ENCODE measurements at regions not wholly inside any gene's neighbourhood (a gene's known extent, or its start where the extent isn't known, plus 50 kb on each side); places are given as distances from the start of the nearest gene placed in this dataset.

DNA sequence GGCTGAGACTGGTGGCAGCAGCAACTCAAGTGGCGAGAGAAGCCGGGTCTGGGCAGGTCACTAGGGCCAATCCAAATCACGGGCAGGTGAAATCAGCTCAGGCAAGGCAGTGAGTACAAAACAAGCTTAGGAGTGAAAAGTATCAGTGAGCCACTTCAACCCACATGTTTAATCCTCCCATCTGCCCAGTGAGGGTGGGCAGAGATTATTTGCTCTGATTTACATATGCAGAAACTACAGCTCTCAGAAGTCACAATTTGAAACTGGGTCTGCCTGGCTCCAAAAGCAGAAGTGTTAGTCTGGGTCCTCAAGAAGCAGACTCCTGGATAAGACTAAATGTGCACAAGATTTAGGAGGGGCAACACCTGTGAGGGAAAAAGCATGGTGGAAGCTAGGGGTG, 173.7 kb upstream of the LRFN2 start:
- no peaks in the 10 kb centered on the region for H3K9me3 Mint-ChIP-seq (ENCODE audit: low read depth)
- CTCF ChIA-PET = no interaction called here
- H3K4me1 Mint-ChIP-seq = no peaks in the 10 kb centered on the region
- no peaks in the 10 kb centered on the region for H3K36me3 Mint-ChIP-seq
- H3K4me3 Mint-ChIP-seq = no peak overlapping the region
- no peak overlapping the region for H3K27ac Mint-ChIP-seq
- DNase-seq (no peak), ATAC-seq (no peak)
- H3K27me3 Mint-ChIP-seq = peaks cover 34% of the 10 kb centered on the region

DNA sequence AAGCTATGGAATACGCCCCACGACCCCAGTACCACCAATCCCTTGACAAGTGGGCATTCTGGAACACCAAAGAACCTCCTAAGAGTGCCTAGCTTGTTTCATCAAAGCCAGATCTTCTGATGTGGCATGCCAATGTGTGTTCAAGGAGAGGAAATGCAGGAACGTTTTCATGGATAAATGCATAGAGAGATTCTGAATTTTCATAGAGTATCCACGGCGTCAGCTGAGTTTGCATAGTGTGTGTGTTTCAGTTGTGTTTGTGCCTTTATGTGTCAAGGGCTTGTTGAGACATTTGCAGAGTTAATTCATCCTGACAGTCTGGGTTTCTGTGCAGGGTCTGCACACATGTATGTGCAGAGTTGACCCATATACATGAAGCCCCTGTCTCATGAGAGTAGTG, 172.7 kb upstream of the LRFN2 start:
- Mint-ChIP-seq H3K4me1 (no peaks in the 10 kb centered on the region), H3K27me3 (peaks cover 44% of the 10 kb centered on the region), H3K9me3 (ENCODE audit: low read depth) (no peaks in the 10 kb centered on the region), H3K4me3 (no peak overlapping the region), H3K36me3 (no peaks in the 10 kb centered on the region), H3K27ac (no peak overlapping the region)
- CTCF ChIA-PET = no interaction called here
- no peak for ATAC-seq
- DNase-seq = no peak

DNA sequence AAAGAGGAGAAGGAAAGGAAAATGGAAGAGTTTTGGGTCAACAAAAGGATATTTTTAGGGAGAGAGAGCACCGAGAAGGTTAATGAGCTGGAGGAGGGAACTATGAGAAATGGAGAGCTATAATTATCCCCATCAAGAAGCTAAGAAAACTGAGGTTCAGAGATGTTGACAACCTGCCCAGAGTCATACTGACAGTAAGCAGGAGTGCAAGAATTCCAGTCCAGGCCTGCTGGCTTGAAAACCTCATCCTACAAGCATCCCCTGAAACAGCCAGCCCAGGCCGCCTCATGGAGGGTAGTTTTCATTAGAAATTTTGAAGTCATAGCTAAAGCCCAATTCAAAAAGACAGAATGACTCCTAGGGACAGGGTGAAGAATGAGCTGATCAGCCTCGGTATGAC, 172.1 kb upstream of the LRFN2 start:
- Mint-ChIP-seq H3K9me3 (ENCODE audit: low read depth) (no peaks in the 10 kb centered on the region), H3K4me3 (no peak overlapping the region)

DNA sequence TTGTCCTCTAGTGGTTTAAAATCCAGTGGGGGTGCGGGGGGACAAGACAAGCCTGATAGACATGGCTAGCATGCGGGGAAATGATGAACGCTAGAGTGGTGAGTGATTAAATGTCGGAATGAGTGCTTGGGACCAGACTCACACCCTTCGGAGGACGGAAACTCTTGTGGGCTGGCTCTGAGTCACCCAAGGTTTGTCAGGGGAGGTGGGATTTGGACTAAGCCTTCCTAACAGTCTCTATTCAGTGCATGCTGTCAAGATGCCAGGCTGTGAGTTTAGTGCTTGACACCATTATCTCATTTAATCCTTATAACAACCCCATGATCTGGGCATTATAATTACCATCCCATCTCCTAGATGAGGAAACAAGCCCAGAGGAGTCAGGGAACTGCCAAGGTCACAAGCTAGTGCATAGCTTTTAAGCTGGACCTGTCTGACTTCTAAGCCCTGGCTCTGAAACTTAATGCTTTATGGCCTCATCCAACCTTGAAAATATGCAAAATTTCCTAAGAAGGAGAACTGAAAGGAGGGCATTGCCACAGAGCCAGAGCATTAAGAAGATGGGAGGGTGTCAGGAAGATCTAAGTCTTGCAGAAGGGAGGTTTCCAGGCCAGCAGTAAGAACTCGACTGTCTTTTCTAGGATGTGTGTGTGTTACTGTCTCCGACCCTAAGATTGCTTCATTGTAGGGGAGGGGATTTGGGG, 168.7 kb upstream of the LRFN2 start:
- no peak for DNase-seq
- Mint-ChIP-seq H3K4me3 (no peak overlapping the region), H3K27ac (no peak overlapping the region), H3K4me1 (no peaks in the 10 kb centered on the region), H3K9me3 (ENCODE audit: low read depth) (no peaks in the 10 kb centered on the region), H3K36me3 (peaks cover 1% of the 10 kb centered on the region), H3K27me3 (peaks cover 56% of the 10 kb centered on the region)
- ATAC-seq = no peak
- CTCF ChIA-PET = no interaction called here

More for the DNA sequence above, 172.1 kb upstream of the LRFN2 start:
- no peak overlapping the region for H3K27ac Mint-ChIP-seq
- ATAC-seq (no peak), DNase-seq (no peak)
- no peaks in the 10 kb centered on the region for H3K36me3 Mint-ChIP-seq
- H3K4me1 Mint-ChIP-seq = no peaks in the 10 kb centered on the region
- CTCF ChIA-PET = no interaction called here
- peaks cover 49% of the 10 kb centered on the region for H3K27me3 Mint-ChIP-seq

DNA sequence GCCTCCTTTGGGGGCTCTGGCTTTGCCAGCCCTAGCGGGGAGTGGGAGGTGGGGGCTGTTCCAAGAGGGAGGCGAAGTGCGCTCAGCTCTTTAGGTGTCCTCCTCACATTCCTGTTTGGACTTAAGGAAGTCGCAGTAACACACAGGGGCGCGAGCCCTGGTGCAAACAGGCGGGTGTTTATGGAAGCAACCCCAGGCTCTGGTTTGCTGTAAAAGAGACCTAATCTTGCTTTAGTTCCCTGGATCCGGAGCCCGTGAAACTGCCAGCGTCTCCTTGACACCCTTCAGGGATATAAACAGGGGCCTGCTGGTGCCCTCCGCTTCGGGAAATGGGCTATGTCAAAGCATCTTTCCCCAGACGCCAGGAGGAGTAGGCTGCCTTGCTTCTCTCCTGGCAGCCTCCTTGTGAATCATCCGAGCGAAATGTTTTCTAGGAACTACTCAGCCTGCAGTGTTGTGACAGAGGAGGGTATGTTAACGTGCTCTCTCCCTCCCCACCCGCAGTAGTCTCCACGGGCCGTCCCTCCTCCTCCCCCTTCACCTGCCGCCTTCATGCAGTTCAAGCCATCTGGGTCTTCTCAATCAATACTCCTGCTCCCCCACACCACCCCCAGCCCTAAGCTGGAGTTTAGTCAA, 168.0 kb upstream of the LRFN2 start:
- no peak overlapping the region for H3K27ac Mint-ChIP-seq
- ATAC-seq (no peak), DNase-seq (no peak)
- H3K4me1 Mint-ChIP-seq = no peaks in the 10 kb centered on the region
- CTCF ChIA-PET = no interaction called here
- H3K4me3 Mint-ChIP-seq = no peak overlapping the region
- H3K36me3 Mint-ChIP-seq = peaks cover 1% of the 10 kb centered on the region
- H3K9me3 Mint-ChIP-seq (ENCODE audit: low read depth) = no peaks in the 10 kb centered on the region
- peaks cover 55% of the 10 kb centered on the region for H3K27me3 Mint-ChIP-seq

DNA sequence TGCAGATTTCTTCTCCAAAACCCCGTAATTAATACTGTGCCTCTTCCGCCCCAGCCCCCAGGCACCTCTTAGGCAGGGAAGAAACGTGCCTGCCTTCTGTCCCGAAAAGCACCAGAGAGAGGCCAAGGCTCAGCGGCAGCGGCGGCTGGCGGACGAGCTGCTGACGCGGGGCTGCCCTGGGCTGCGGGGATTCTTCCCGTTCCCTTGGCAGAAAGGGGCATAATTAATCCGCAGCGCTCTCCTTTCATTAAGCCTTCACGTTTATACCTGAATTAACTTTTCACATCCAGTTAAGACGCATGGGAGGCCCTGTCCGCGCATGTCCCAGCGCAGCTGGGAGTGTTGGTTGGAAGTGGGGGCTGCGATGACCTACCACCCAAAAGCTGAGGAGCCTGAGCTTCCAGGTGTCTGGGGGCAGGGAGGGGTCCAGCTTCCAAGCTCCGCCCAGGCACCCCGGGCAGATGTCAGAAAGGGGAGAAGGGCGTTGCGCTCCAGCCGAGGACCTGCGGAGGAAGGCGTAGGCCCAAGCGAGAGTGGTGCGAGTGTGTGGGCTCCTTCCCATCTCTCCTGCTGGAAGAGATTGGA, 167.4 kb upstream of the LRFN2 start:
- H3K36me3 Mint-ChIP-seq = peaks cover 1% of the 10 kb centered on the region
- CTCF ChIA-PET = no interaction called here

DNA sequence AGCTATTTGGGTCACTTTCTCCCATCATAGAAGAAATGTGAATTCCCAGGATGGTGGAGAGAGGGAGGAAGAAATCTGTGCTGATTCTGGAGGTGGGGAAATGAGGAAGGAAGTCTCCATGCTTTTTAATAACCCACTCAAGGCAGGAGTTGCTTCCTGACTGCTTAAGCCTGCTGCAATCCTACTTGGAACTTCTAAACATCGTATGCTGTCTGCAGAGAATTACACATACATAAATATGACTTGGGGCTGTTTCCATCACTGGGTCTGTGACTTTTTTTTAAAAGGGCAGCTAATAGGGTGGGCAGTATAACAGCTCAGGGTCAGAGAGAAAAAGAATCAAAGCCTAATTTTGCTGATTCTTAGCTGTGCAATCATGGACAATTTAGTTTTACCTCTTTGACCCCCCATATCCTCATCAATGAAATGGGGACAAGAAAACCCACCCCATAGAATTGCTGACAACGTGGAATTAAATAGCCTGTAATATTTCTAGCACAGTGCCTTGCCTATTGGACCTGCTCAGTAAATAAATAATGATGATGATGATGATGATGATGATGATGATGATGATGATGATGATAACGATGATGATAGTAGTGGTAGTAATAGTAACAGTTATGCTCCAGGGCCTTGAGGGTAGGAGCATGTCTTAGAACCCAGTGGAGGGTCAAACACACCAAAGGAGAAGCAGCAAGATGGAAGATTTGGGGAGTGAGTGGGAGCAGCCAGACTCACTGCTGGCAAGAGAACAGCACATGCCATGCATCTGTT, 166.7 kb upstream of the LRFN2 start:
- ATAC-seq (no peak), DNase-seq (no peak)
- Mint-ChIP-seq H3K4me3 (no peak overlapping the region), H3K27ac (no peak overlapping the region), H3K4me1 (no peaks in the 10 kb centered on the region), H3K9me3 (ENCODE audit: low read depth) (no peaks in the 10 kb centered on the region), H3K27me3 (peaks cover 56% of the 10 kb centered on the region), H3K36me3 (peaks cover 1% of the 10 kb centered on the region)
- CTCF ChIA-PET = no interaction called here

More for the DNA sequence above, 167.4 kb upstream of the LRFN2 start:
- H3K27me3 Mint-ChIP-seq = peaks cover 53% of the 10 kb centered on the region
- H3K4me3 Mint-ChIP-seq = no peak overlapping the region
- no peaks in the 10 kb centered on the region for H3K4me1 Mint-ChIP-seq
- H3K27ac Mint-ChIP-seq = no peak overlapping the region
- no peaks in the 10 kb centered on the region for H3K9me3 Mint-ChIP-seq (ENCODE audit: low read depth)
- ATAC-seq (no peak), DNase-seq (no peak)

DNA sequence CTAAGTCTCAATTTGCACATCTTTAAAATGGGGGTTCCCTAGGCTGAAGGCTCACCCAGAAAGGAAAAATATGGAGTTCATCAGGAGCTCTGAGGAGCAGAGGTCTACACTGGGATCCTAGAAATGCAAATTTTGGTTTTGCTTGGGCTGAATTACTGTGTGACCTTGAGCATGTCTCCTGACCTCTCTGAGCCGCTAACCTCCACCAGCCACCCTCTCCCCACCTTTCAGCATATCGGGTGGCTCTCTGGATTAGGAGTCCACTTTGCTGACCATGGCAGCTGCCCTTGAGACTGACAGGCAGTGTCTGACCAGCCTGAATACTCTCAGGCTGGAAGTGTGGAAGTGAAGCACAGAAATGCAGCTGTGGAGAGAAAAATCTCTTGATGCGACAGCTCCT, 165.9 kb upstream of the LRFN2 start:
- peaks cover 59% of the 10 kb centered on the region for H3K27me3 Mint-ChIP-seq

DNA sequence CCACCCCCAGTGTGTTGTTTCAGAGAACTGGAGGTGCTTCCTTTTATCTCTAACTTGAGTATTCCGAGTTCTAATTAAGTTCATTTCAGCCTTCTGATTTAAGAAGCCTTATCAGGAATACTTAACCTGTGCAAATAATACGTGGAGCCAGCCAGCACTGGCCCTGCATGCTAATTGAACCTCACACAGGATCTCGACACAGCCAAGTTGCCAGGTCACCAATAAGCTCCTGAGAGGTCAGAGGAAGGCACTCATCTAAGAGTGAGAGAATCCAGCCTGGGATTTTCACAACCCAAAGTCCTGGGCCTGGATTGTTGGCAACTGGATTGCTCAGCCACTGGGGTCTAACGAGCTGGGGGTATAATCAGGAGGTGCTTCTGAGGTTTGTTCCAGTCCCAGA, 157.7 kb upstream of the LRFN2 start:
- Mint-ChIP-seq H3K9me3 (ENCODE audit: low read depth) (no peaks in the 10 kb centered on the region), H3K4me3 (no peak overlapping the region), H3K36me3 (no peaks in the 10 kb centered on the region), H3K27me3 (peaks cover 28% of the 10 kb centered on the region), H3K4me1 (no peaks in the 10 kb centered on the region), H3K27ac (no peak overlapping the region)
- CTCF ChIA-PET = no interaction called here
- DNase-seq = no peak
- ATAC-seq = no peak

More for the DNA sequence above, 165.9 kb upstream of the LRFN2 start:
- Mint-ChIP-seq H3K36me3 (peaks cover 1% of the 10 kb centered on the region), H3K9me3 (ENCODE audit: low read depth) (no peaks in the 10 kb centered on the region), H3K27ac (no peak overlapping the region), H3K4me3 (no peak overlapping the region), H3K4me1 (no peaks in the 10 kb centered on the region)
- ATAC-seq (no peak), DNase-seq (no peak)
- CTCF ChIA-PET = no interaction called here

DNA sequence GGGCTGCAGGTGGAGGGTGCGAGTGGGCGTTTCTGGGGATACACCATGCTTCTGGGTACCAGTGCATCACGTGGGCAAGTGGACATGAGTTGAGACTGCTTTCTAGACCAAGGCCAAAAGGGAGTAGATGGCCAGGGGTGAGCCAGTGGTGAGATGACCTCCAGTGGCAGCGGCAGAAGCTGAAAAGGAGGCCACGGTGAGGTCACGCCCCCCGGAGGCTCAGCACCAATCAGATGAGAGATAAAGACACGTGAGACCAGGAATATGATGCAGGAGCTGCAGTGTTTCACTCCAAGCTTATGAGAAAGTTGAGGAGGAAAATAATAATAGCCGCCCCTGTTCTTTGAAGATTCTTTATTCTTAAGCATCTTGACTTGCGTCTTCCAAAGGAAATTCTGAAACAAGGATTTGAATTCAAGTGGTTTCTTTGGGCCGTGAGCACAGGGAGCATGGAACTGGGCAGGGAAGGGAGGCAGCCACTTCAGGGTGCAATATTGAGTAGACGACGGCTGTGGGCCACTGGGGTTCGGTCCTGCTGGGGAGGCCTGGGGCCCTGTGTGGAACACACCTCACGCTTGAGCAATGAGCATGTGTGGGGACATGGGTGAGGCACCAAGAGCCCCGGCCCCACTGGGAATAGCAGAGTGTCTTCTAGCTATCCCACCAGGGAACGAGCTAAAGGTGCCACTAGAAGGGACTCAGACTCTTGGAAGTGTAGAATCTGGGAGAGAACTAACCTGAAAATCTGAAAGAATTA, 156.7 kb upstream of the LRFN2 start:
- ATAC-seq (no peak), DNase-seq (no peak)
- Mint-ChIP-seq H3K9me3 (ENCODE audit: low read depth) (no peaks in the 10 kb centered on the region), H3K36me3 (no peaks in the 10 kb centered on the region), H3K4me1 (no peaks in the 10 kb centered on the region), H3K27me3 (peaks cover 22% of the 10 kb centered on the region), H3K4me3 (no peak overlapping the region), H3K27ac (no peak overlapping the region)
- CTCF ChIA-PET = no interaction called here

DNA sequence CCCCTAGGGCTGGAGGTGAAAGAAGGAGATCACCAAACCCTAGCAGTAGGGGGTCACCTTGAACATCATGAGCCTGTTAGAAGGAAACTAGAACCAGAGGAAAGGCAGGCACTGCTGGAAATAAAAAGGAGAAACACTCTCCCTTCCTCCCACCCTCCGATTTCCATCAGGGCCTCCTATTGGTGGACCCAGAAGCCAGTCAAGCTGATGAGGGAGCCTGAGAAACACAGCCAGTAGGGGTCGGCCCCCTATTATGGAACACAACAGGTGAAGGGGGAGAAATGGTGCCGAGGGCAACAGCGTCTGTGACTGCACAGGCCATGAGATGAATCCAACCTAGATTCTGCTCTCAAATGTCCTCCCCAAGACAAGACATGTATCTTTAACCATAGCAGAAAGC, 156.1 kb upstream of the LRFN2 start:
- H3K27me3 Mint-ChIP-seq = peaks cover 18% of the 10 kb centered on the region
- no peaks in the 10 kb centered on the region for H3K4me1 Mint-ChIP-seq
- no peak overlapping the region for H3K4me3 Mint-ChIP-seq
- ATAC-seq = no peak
- no peaks in the 10 kb centered on the region for H3K36me3 Mint-ChIP-seq
- no peaks in the 10 kb centered on the region for H3K9me3 Mint-ChIP-seq (ENCODE audit: low read depth)
- CTCF ChIA-PET = no interaction called here
- H3K27ac Mint-ChIP-seq = no peak overlapping the region
- DNase-seq = no peak

DNA sequence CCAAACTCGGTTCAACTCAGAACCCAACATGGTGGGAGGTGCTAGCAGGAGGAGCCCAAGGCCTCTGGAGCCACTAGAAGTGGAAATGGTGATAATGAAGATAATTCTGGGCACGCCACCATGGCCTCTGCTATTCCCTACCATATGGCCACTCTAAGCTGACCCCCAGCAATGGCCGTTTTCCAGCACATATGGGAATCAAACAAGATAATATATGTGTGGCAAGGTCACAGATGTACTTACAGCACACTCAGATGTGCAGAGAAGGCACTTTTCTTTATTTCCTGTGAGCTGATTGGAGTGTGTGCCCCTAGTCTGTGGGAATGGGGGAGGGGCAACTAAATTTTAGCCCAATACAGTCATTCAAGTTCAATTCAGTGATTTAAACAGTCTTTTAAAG, 153.4 kb upstream of the LRFN2 start:
- CTCF ChIA-PET = no interaction called here
- H3K9me3 Mint-ChIP-seq (ENCODE audit: low read depth) = no peaks in the 10 kb centered on the region
- H3K4me3 Mint-ChIP-seq = no peak overlapping the region
- no peak for ATAC-seq
- peaks cover 4% of the 10 kb centered on the region for H3K27me3 Mint-ChIP-seq
- no peaks in the 10 kb centered on the region for H3K4me1 Mint-ChIP-seq
- no peak overlapping the region for H3K27ac Mint-ChIP-seq
- no peaks in the 10 kb centered on the region for H3K36me3 Mint-ChIP-seq
- DNase-seq = no peak

DNA sequence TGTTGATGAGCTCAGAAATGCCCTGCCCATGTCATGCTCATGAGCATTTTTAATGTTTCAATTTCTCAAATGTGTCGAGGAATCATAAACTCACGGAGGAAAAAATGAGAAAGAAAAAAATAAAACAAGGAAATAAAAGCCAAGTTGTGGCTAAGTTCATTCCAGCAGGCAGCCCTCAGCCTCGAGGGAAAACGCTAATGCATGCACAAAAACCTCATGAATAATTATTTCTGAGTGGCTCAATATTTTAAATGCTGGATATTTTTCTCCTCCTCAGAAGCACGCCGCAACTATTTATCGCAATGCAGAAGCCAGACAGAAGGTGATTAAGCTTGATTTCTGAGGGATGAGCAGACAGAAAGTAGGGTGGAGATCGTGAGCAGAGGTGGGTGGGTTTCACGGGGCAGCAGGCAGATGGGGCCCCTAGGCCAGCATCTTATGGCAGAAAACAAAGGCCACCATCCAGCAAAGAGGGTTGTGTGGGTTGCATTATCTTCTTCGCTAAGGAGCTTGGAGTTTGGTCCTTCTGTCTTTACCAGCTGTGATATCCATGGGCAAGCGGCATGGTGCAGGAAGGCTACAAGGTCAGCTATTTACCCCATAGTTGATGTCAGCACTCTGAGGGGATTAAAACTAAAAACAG, 151.5 kb upstream of the LRFN2 start:
- no peak for ATAC-seq
- H3K9me3 Mint-ChIP-seq (ENCODE audit: low read depth) = no peaks in the 10 kb centered on the region

More for the DNA sequence above, 151.5 kb upstream of the LRFN2 start:
- no peaks in the 10 kb centered on the region for H3K4me1 Mint-ChIP-seq
- no peaks in the 10 kb centered on the region for H3K36me3 Mint-ChIP-seq
- no peak overlapping the region for H3K4me3 Mint-ChIP-seq
- CTCF ChIA-PET = no interaction called here
- no peak for DNase-seq
- H3K27me3 Mint-ChIP-seq = peaks cover 8% of the 10 kb centered on the region
- no peak overlapping the region for H3K27ac Mint-ChIP-seq

All from activated CD8-positive, alpha-beta memory T cell treated with anti-CD3 and anti-CD28 coated beads, Interleukin-2, amount 10 ng/mL, durations not matched to agents 7 days and 5 days (primary cell).